Colonic mucosa (tissue), 4 donors: ENCODE measurements at regions not wholly inside any gene's neighbourhood (a gene's known extent, or its start where the extent isn't known, plus 50 kb on each side); places are given as distances from the start of the nearest gene placed in this dataset.
"Not testable (repeated sequence)": the region's sequence is repeated elsewhere in the genome, so short reads cannot be mapped to it uniquely, and the experiment has no call there.

Source experiments
- DNase-seq: peaks from one replicate; pipeline ENCODE4 v3.0.0-alpha.2; 2020
- H3K27ac ChIP-seq: fragments of 200-600 bp; one replicate; pipeline ENCODE4 v1.8.0; 2021
- H3K27me3 ChIP-seq: fragments of 200-600 bp; one replicate; pipeline ENCODE4 v1.8.0; 2021
- H3K36me3 ChIP-seq: fragments of 200-600 bp; one replicate; pipeline ENCODE4 v1.8.0; 2021
- H3K4me1 ChIP-seq: fragments of 200-600 bp; one replicate; pipeline ENCODE4 v1.8.0; 2021; ENCODE audit warnings: mild to moderate bottlenecking
- H3K4me3 ChIP-seq: fragments of 200-600 bp; one replicate; pipeline ENCODE4 v1.8.0; 2021
- H3K9ac ChIP-seq, 2 donors: one replicate each; pipeline ENCODE4 v1.7.0; 2013; ENCODE audit warnings: control low read depth in 2 of 2, low read depth in 2 of 2, low read length in 2 of 2
- H3K9me3 ChIP-seq: fragments of 200-600 bp; one replicate; pipeline ENCODE4 v1.8.0; 2021
- intact Hi-C: fragments of 100-400 bp; cut with DNase I; formaldehyde crosslinking; loops from one replicate; pipeline ENCODE4 v1.14.1; 2022
- TF ChIP-seq, protein P1 (sequence below): fragments of 200-600 bp; IDR thresholded peaks from one replicate; pipeline ENCODE4 v1.8.0; 2022; ENCODE audit warnings: antibody characterized with exemption, mild to moderate bottlenecking
- donor health status: healthy.
- donor health status: DM: no; HTN: no; CAD: no.
- donor health status: DM: no; HTN: no; CAD: no.

DNA sequence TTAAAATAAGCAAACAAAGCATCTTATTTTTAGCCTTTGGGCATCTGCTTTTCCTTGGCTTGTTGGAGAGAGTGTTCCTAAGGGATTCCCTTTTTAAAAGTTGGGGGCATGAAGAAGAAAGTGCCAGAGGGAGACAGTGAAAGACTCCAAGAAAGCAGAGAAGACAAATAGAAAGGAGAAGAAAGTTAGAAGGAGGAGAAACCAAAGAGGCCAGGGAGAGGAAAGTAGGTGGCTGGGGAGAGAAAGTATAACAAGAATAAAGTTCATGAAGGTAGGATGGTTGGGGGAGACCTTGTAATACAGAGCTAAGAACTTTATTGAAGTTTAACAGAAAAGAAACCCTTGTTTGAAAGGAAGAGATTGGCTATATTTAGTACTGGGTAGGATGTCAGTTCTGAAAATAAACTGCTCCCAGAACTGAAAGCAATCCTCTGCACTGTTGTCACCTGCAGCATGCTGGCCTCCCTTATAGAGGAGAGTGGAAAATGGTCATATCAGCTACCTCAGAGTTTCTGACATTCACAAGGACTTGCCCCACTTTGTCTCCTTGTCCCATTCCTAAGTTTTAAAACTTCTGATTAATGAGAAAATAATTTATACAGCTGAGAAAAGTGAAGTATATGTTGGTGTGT lies 125.3 kb upstream of the VAMP7 start:
- intact Hi-C loops = no loop called here
- TF ChIP-seq, protein P1, sequence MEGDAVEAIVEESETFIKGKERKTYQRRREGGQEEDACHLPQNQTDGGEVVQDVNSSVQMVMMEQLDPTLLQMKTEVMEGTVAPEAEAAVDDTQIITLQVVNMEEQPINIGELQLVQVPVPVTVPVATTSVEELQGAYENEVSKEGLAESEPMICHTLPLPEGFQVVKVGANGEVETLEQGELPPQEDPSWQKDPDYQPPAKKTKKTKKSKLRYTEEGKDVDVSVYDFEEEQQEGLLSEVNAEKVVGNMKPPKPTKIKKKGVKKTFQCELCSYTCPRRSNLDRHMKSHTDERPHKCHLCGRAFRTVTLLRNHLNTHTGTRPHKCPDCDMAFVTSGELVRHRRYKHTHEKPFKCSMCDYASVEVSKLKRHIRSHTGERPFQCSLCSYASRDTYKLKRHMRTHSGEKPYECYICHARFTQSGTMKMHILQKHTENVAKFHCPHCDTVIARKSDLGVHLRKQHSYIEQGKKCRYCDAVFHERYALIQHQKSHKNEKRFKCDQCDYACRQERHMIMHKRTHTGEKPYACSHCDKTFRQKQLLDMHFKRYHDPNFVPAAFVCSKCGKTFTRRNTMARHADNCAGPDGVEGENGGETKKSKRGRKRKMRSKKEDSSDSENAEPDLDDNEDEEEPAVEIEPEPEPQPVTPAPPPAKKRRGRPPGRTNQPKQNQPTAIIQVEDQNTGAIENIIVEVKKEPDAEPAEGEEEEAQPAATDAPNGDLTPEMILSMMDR = no peak
- Histone ChIP-seq H3K9me3 (no peaks in the 10 kb centered on the region), H3K27me3 (no peaks in the 10 kb centered on the region), H3K9ac (no peak overlapping the region), H3K36me3 (no peaks in the 10 kb centered on the region), H3K4me1 (no peaks in the 10 kb centered on the region), H3K27ac (no peak overlapping the region), H3K4me3 (no peak overlapping the region)
- no peak for DNase-seq

DNA sequence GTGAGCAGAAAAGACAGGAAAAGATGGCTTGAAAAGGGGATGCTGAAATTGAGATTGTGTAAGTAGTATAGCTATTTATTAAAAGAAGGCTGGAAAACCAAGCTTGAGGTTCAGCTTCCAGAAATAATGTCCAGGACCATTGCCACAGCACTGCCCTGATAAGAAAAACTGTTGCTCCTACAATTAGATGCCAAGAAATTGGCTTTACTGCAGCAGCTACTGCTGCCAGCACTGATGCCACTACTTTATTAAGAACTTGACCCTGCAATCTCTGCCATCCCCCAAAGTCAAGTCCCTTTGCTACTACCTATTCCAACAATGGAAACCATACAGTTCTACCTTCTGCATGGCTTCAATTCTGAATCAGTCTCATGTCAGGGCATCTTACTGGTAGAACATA lies 130.0 kb upstream of the VAMP7 start:
- no peak overlapping the region for H3K9ac ChIP-seq
- intact Hi-C loops = no loop called here
- no peak for DNase-seq
- TF ChIP-seq, protein P1 = no peak
- H3K27me3 ChIP-seq = no peaks in the 10 kb centered on the region
- H3K27ac ChIP-seq = no peak overlapping the region
- H3K9me3 ChIP-seq = no peaks in the 10 kb centered on the region
- no peak overlapping the region for H3K4me3 ChIP-seq
- no peaks in the 10 kb centered on the region for H3K4me1 ChIP-seq
- H3K36me3 ChIP-seq = no peaks in the 10 kb centered on the region

DNA sequence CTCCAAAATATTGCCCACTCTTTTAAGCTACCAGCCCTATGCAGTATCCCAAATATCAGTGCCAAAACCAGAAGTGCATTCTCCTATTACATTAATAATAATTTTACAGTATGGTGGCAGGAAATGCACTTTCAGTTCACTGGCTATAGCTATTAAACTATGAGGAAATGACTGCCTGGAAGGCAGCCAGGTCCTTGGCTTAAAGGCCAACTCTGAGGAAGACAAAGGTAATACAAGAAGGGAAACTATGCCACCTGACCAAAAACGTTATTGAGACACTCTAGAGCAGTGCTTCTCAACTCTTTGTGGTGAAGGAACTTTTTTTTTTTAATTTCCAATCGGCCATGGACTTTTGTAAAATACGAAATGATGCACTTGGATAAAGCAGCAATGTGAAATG lies 133.6 kb upstream of the VAMP7 start:
- no peak overlapping the region for H3K27ac ChIP-seq
- no peaks in the 10 kb centered on the region for H3K9me3 ChIP-seq
- H3K27me3 ChIP-seq = no peaks in the 10 kb centered on the region
- TF ChIP-seq, protein P1 = no peak
- intact Hi-C loops = no loop called here
- H3K9ac ChIP-seq = no peak overlapping the region
- no peaks in the 10 kb centered on the region for H3K4me1 ChIP-seq
- no peaks in the 10 kb centered on the region for H3K36me3 ChIP-seq
- no peak overlapping the region for H3K4me3 ChIP-seq
- DNase-seq = peak; percentile 73

DNA sequence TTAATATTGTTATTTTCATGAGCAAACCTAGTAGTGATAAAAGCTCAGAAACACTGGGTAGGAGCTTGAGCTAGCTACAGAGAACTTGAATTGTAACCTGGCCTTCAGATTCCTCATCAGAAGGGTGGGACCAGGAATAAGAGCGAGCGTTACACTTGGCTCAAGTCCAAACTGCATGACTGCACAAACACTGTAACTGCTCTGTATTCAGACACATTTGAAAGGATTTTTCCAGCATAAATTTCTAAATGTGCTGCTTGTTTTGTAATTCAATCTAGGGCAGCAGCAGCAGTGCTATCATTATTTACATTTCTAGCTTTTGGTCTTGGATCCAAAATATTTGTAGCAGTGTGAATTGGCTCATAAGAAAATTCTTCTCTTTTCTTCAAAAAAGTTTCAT lies 133.0 kb upstream of the TMLHE start:
- no peaks in the 10 kb centered on the region for H3K36me3 ChIP-seq
- H3K4me3 ChIP-seq = no peak overlapping the region
- no peak overlapping the region for H3K27ac ChIP-seq
- DNase-seq = peak; percentile 75
- intact Hi-C loops = no loop called here
- no peak overlapping the region for H3K9ac ChIP-seq
- H3K4me1 ChIP-seq = no peaks in the 10 kb centered on the region
- TF ChIP-seq, protein P1 = no peak
- H3K9me3 ChIP-seq = no peaks in the 10 kb centered on the region
- H3K27me3 ChIP-seq = no peaks in the 10 kb centered on the region

DNA sequence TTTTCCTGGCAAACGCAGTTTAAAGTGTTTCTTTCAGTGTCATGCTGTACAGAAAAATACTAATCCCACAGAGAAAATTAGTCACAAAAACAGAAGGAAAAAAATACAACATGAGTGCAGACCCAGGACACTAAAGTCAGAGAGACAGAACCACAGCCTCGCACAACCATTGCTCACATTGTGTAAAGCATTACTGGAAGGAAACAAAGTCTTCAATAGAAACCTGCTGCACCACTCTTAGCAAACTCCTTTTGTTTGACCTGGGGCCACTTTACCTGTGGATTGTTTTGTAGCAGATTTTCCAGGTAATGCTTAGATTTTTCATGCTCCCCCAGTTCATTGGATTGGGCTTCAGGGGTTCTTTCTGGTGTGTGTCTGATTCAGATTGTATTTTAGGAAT lies 131.8 kb upstream of the TMLHE start:
- no peak for DNase-seq
- Histone ChIP-seq H3K4me1 (no peaks in the 10 kb centered on the region), H3K36me3 (no peaks in the 10 kb centered on the region), H3K27me3 (no peaks in the 10 kb centered on the region), H3K9ac (no peak overlapping the region), H3K27ac (no peak overlapping the region), H3K9me3 (no peaks in the 10 kb centered on the region), H3K4me3 (no peak overlapping the region)
- TF ChIP-seq, protein P1 = no peak
- intact Hi-C loops = no loop called here

DNA sequence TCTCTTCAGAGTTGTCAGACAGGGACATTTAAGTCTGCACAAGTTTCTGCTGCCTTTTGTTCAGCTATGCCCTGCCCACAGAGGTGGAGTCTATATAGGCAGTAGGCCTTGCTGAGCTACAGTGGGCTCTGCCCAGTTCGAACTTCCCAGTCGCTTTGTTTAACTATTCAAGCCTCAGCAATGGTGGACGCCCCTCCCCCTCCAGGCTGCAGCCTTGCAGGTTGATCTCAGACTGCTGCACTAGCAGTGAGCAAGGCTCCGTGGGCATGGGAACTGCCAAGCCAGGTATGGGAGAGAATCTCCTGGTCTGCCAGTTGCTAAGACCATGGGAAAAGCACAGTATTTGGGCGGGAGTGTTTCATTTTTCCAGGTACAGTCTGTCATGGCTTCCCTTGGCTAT lies 115.6 kb upstream of the TMLHE start:
- H3K4me1 ChIP-seq, H3K9ac ChIP-seq, intact Hi-C loops, H3K27ac ChIP-seq, DNase-seq, H3K9me3 ChIP-seq, H3K27me3 ChIP-seq, H3K4me3 ChIP-seq, H3K36me3 ChIP-seq: not testable (repeated sequence)
